CD4-positive, alpha-beta T cell treated with Interleukin-10 for 1 hour (primary cell): ENCODE measurements at regions not wholly inside any gene's neighbourhood (a gene's known extent, or its start where the extent isn't known, plus 50 kb on each side); places are given as distances from the start of the nearest gene placed in this dataset.
"Not testable (repeated sequence)": the region's sequence is repeated elsewhere in the genome, so short reads cannot be mapped to it uniquely, and the experiment has no call there.

Source experiments
- DNase-seq: peaks from one replicate; pipeline ENCODE4 v3.0.0-alpha.2; 2020

GRCh38 chr16:75928295-75928694, 202.0 kb upstream of the CPHXL start:
- no peak for DNase-seq

GRCh38 chr16:75929046-75929445, 202.8 kb upstream of the CPHXL start:
- no peak for DNase-seq

DNA sequence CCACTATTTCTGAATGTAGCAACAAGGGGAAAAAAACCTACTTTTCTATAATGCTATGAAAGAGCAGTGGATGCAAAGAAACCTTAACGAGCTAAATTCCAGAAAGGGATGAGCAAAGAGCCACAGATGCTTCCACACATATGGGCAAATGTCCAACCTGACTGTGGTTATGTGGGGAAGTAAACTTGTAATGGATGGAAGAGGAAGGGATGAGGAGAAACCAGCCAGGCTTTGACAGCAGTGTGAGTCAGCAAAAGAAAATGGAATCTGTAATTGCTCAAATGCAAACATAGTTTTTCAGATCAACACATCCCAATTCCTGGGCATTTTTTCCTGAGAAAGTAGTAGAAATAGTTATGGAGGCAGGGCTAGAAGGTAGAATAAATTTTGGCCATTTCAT, 204.8 kb upstream of the CPHXL start:
- DNase-seq = no peak

DNA sequence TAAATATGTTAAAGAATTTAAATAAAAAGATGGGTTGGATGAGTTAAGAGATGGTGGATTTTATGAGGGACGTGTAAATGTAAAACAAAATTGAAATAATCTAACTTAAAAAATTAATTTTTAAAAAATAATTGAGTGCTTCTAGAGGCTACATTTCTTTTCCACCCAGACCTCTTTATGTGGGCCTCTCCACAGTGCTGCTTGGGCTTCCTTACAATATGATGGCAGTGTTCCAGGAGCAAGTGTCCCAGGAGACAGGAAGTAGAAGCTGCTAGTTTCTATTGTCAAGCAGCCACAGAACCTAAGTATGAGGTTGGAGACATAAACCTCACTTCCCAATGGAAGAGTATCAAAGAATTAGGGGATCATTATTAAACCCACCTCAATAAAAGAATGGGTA, 205.7 kb upstream of the CPHXL start:
- no peak for DNase-seq

- DNase-seq = no peak
Measured at GRCh38 chr16:75938818-75939217, 212.5 kb upstream of the CPHXL start.

DNA sequence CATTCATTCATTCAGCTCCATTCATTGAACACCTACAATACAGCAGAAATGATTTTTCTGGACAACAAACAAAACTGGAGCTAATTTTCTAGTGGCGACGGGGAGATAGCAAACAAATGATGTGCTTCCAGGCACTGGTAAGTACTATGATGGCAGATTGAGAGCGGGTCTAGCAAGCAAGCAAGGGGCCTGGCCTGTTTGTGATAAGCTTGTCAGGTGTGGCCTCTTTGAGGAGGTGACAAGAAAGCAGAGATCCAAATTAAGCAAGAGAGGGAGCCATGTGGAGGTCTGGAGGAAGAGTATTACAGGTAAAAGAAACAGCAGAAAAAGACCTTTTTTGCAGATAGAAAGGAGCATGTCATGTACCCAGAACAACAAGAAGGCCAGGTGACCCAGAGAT, 216.1 kb upstream of the CPHXL start:
- DNase-seq = no peak

DNA sequence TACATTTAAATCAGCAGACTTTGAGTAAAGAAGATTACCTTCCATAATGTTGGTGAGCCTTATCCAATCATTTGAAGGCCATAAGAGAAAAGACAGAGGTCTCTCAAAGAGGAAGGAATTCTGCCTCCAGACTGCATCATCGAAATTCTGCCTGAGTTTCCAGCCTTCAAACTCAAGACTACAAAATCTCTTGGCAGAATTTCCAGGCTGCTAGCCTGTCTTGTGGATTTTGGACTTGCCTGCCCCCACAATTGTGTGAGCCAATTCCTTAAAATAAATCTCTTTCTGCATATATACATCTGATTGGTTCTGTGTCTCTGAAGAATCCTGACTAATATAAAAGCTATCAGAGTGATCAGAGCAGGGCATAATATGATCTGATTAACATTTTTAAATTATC, 216.6 kb upstream of the CPHXL start:
- no peak for DNase-seq

DNA sequence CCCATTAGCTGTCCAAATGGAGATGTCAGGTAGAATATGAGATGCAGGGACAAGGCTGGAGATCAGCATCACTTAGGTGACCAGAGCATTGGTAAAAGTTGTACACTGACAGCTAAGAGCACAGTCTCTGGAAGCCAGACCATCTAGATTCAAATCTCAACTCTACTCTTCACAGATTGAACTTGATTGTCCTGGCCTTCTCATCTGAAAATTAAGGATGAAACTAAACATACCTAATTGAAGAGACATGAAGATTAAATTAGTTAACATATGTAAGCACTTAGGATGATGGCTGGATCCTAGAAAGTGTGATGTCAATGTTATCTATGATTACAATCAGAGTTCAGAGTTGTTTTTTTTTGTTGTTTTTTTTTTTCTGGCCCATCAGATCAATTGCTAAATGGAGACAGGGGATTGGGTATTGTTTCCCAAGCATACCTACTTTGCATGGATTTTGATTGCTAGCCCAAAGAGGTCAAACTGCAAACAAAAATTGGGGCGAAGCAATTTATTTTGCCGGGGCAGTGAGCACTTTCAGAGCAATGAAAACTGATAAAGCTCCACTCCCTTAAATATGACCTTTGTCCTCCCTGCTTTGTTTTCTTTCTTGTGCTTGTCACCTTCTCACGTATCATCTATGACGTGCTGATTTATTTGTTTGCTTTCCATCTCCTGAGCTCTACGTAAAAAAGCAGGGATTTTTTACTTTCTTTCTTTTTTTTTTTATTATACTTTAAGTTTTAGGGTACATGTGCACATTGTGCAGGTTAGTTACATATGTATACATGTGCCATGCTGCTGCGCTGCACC, 217.6 kb upstream of the CPHXL start:
- no peak for DNase-seq

- no peak for DNase-seq
Measured at GRCh38 chr16:75945916-75946457, 219.7 kb upstream of the CPHXL start.

DNA sequence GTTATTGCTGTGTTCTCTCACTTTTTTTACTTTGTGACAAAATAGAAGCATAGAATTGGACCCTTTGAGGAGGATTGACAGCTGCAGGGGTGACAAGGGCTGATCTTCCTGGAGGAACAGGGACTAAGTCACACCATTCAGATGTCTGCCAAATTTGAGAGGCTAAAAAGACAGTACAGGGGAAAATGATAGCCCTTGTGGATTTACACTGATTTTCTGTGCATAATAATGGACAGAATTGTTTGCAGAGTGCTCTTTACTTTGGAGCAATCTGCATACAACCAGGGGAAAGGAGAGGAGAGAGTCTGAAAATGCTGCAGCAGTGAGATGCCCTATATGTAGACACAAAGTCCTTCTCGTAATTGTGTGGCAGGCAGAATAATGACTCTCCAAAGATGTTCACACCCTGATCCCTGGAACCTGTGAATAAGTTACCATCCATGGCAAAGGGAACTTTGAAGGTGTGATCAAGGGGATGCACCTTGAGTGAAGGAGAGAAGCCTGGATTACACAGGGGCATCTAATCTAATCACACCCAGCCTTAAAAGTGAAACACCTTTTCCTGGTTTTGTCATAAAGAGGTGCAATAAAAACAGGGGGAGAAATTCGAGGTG, 221.4 kb upstream of the CPHXL start:
- no peak for DNase-seq

GRCh38 chr16:75948441-75948840, 222.2 kb upstream of the CPHXL start:
- DNase-seq = no peak

GRCh38 chr16:75948886-75949285, 222.6 kb upstream of the CPHXL start:
- no peak for DNase-seq

GRCh38 chr16:75952124-75952523, 225.8 kb upstream of the CPHXL start:
- no peak for DNase-seq

GRCh38 chr16:75957870-75958269, 231.6 kb upstream of the CPHXL start:
- DNase-seq = no peak

- DNase-seq = no peak
Measured at GRCh38 chr16:75965504-75966374, 239.4 kb upstream of the CPHXL start.

DNA sequence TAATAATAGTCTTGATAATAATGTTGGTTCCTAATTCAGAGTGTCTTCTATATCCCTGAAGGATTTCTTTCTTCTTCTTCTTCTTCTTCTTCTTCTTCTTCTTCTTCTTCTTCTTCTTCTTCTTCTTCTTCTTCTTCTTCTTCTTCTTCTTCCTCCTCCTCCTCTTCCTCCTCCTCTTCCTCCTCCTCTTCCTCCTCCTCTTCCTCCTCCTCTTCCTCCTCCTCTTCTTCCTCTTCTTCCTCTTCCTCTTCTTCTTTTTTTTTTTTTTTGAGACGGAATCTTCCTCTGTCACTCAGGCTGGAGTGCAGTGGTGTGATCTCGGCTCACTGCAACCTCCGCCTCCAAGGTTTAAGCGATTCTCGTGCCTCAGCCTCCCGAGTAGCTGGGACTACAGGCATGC, 242.8 kb upstream of the CPHXL start:
- DNase-seq = not testable (repeated sequence)

DNA sequence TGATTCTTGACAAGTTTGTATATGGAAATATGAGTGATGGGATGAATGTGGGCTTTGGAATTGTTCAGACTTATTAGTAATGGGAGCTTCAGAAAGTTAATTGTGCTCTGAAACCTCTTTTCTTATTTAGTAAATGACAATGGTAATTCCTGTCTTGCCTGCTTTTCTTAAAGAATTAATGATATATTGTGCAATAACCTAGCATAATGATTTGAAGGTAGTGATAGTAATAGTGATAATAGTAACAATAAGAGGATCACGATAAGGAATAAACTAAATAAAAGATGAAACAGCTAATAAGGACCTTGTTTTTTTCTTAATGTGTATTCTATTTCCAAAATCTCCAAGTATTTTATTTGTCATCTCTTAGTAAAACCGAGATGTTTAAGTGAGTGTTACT, 245.0 kb upstream of the CPHXL start:
- no peak for DNase-seq

- DNase-seq = no peak
Measured at GRCh38 chr16:75983296-75983695, 257.0 kb upstream of the CPHXL start.

DNA sequence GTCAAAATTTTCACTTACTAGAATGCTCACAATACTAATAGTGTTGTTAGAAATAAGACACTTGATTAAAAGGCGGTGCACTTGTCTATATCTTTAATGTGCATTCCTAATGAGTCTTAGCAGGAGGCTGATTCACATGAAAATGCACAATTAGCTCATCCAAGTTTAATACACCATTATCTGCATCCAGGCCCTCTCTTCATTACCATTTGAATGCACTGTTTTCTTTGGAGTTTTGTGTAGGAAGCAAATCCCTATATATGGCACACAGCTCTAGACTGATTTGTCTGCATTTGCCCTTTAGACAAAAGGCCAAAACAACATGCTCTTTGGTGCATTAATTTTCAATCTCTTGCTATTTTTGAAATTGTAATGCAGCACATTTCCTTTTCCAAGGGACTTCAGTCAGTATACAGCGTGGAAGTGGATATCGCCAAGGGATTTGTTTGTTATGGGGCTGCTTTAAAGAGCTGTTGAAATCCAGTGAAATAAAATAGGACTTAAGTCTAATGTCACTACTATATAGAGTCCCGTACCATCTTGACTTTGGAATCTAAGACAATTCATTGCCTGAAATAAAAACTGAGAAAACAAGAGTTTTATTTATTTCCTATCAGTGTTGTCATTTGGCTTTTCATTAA, 257.6 kb upstream of the CPHXL start:
- no peak for DNase-seq

DNA sequence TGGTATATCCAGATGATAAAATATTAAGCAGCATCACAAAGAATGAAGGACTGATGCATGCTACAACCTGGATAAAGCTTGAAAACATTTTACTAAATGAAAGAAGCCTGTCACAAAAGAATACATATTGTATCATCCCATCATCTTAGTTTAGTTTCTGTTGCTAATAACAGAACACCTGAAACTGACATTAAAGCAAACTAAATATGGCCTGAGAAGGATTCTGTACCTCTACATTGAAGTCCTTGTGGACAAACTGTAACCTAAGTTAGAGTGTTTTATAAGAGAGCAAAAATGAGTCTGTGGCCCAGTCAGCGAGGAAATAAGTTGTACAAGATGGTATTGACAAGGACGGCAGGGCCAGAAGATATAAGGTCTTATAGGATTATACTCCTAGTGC, 261.0 kb upstream of the CPHXL start:
- no peak for DNase-seq

DNA sequence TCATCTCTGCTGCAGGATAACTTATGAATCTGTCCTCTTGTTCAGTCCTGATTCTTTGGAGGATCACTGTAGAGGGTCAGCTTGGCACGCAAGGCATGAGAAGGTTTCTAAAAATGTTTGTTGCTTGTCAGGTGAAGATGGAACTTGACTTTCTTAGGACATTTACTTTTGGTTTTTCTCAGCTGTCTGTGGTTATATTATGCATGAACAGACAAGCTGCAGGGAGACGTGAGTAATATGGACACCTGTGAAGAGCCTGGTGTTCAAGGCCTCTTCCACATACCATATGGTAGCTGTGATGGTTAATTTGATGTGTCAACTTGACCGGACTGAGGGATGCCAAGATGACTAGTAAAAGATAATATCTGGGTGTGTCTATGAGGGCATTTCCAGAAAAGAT, 270.2 kb upstream of the CPHXL start:
- no peak for DNase-seq

GRCh38 chr16:75997606-75998005, 271.3 kb upstream of the CPHXL start:
- no peak for DNase-seq

DNA sequence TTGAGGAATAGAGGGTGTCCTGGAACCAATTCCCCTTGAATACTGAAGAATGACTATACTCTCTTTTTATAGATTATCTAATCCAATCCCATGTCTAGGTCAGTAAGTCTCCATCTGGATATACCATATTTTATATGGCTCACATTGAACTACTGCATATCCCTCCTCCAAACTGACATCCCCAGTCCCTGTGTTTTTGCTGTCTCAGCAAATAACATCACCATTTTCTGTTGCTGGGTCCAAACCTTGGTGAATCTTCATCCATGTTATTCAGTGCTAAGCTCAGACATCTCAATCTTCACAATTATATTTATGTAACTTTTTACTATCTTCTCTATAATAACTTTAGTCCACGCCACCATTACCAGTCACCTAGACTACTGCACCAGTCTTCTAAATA, 269.6 kb upstream of the CNTNAP4 start:
- DNase-seq = no peak
